H1 (cell line): ENCODE measurements at regions not wholly inside any gene's neighbourhood (a gene's known extent, or its start where the extent isn't known, plus 50 kb on each side); places are given as distances from the start of the nearest gene placed in this dataset.

Experiments
- CTCF ChIA-PET: fragments of 300-600 bp; sonication (Branson Sonifier 250); formaldehyde crosslinking; loops from one replicate; lab custom pipeline; 2021; ENCODE audit not compliant: partially characterized antibody; lab: Charles Lee
- POLR2A ChIA-PET: fragments of 300-600 bp; sonication (Branson Sonifier 250); formaldehyde crosslinking; loops from one replicate; lab custom pipeline; 2021; ENCODE audit warnings: inconsistent platforms; ENCODE audit not compliant: partially characterized antibody; lab: Charles Lee
- DNase-seq, 2 experiments: peaks; one replicate each; pipeline versions ENCODE4 v3.0.0 to v3.0.0-alpha.2; 2010 to 2022; ENCODE audit warnings: low spot score in 2 of 2, low read depth in 1 of 2, mixed read lengths in 1 of 2
- FAIRE-seq: peaks from 2 replicates; lab custom pipeline; 2011; peaks lifted over from hg19 to GRCh38; lab: Jason Lieb, UNC
- H2AFZ ChIP-seq: 2 replicates; pipeline ENCODE4 v1.8.1; 2012; ENCODE audit warnings: low read length, inconsistent platforms
- H2AK5ac ChIP-seq: 2 replicates; pipeline ENCODE4 v1.6.1; 2013; ENCODE audit warnings: low read depth, low read length
- H2BK120ac ChIP-seq: replicated peaks from 2 replicates; pipeline ENCODE3; 2013; ENCODE audit warnings: low read depth, low read length, inconsistent platforms
- H2BK12ac ChIP-seq: 2 replicates; pipeline ENCODE4 v1.6.1; 2013; ENCODE audit warnings: low read depth, low read length
- H2BK15ac ChIP-seq: 2 replicates; pipeline ENCODE4 v1.6.1; 2013; ENCODE audit warnings: low read length
- H2BK20ac ChIP-seq: 2 replicates; pipeline ENCODE4 v1.6.1; 2013; ENCODE audit warnings: low read length
- H2BK5ac ChIP-seq: 2 replicates; pipeline ENCODE4 v1.6.1; 2013; ENCODE audit warnings: low read depth, low read length
- H3K14ac ChIP-seq: 2 replicates; pipeline ENCODE4 v1.6.1; 2013; ENCODE audit warnings: inconsistent platforms; ENCODE audit not compliant: insufficient read length
- H3K18ac ChIP-seq: 2 replicates; pipeline ENCODE4 v1.6.1; 2013; ENCODE audit warnings: low read length; ENCODE audit errors: extremely low read depth
- H3K23ac ChIP-seq: 2 replicates; pipeline ENCODE4 v1.6.1; 2013; ENCODE audit warnings: inconsistent platforms; ENCODE audit not compliant: insufficient read length
- H3K23me2 ChIP-seq: 2 replicates; pipeline ENCODE4 v1.6.1; 2013; ENCODE audit warnings: low read depth, low read length
- H3K27ac ChIP-seq: 2 replicates; pipeline ENCODE4 v1.6.1; 2011; ENCODE audit warnings: low read depth, low read length, inconsistent platforms
- H3K27me3 ChIP-seq, 4 experiments: replicated peaks in 1 of 4; 1 replicate in 1 of 4; 2 replicates in 3 of 4; pipeline versions ENCODE4 v1.6.1 to v1.8.1; 2011 to 2013; ENCODE audit warnings: low read length in 3 of 4, mild to moderate bottlenecking in 3 of 4, inconsistent platforms in 2 of 4, mixed read lengths in 2 of 4, moderate library complexity in 1 of 4; ENCODE audit not compliant: control insufficient read depth in 3 of 4, insufficient read depth in 3 of 4; ENCODE audit errors: extremely low read depth in 1 of 4
- H3K36me3 ChIP-seq, 4 experiments: 2 replicates each; pipeline versions ENCODE4 v1.6.1 to v1.8.1; 2011 to 2013; ENCODE audit warnings: mild to moderate bottlenecking in 4 of 4, low read length in 3 of 4, moderate library complexity in 2 of 4, control low read depth in 1 of 4, inconsistent platforms in 1 of 4; ENCODE audit not compliant: insufficient read depth in 4 of 4, control insufficient read depth in 2 of 4
- H3K4ac ChIP-seq: replicated peaks from 2 replicates; pipeline ENCODE3; 2013; ENCODE audit warnings: low read length, low read depth, mixed read lengths, inconsistent platforms; ENCODE audit not compliant: insufficient read length
- H3K4me1 ChIP-seq, 4 experiments: replicated peaks in 1 of 4; 1 replicate in 1 of 4; 2 replicates in 3 of 4; pipeline versions ENCODE4 v1.6.1 to v1.8.1; 2011 to 2013; ENCODE audit warnings: low read length in 3 of 4, inconsistent platforms in 2 of 4, mixed read lengths in 1 of 4; ENCODE audit not compliant: insufficient read depth in 4 of 4, control insufficient read depth in 3 of 4
- H3K4me2 ChIP-seq, 2 experiments: 2 replicates each; pipeline versions ENCODE4 v1.6.1 to v1.8.1; 2011 to 2013; ENCODE audit warnings: low read depth in 2 of 2, low read length in 2 of 2, control low read depth in 1 of 2, inconsistent platforms in 1 of 2, mild to moderate bottlenecking in 1 of 2; ENCODE audit not compliant: insufficient read depth in 1 of 2
- H3K4me3 ChIP-seq, 4 experiments: fragments of 200-600, 300-600 bp in 1 of 4; sonication (generic), shearing (Covaris generic), sonication (Bioruptor Twin) in 1 of 4; 2 replicates each; pipeline versions ENCODE4 v1.5.1 to v1.8.1; 2011 to 2016; ENCODE audit warnings: low read length in 4 of 4, low read depth in 3 of 4, control low read depth in 2 of 4, inconsistent platforms in 2 of 4, mild to moderate bottlenecking in 2 of 4, mixed read lengths in 1 of 4, moderate library complexity in 1 of 4; ENCODE audit not compliant: insufficient read depth in 2 of 4; ENCODE audit errors: extremely low read depth in 1 of 4
- H3K56ac ChIP-seq: replicated peaks from 2 replicates; pipeline ENCODE3; 2013; ENCODE audit warnings: low read depth, mild to moderate bottlenecking, mixed read lengths, low read length, inconsistent platforms; ENCODE audit not compliant: insufficient read length
- H3K79me1 ChIP-seq: 2 replicates; pipeline ENCODE4 v1.6.1; 2013; ENCODE audit warnings: low read depth, low read length, control low read depth
- H3K79me2 ChIP-seq, 2 experiments: 2 replicates each; pipeline versions ENCODE4 v1.6.1 to v1.8.1; 2012 to 2013; ENCODE audit warnings: low read length in 2 of 2, mild to moderate bottlenecking in 2 of 2, inconsistent platforms in 1 of 2; ENCODE audit not compliant: insufficient read depth in 2 of 2, control insufficient read depth in 1 of 2
- H3K9ac ChIP-seq, 4 experiments: replicated peaks in 1 of 4; 1 replicate in 1 of 4; 2 replicates in 3 of 4; pipeline versions ENCODE4 v1.6.1 to v1.8.1; 2011 to 2013; ENCODE audit warnings: low read depth in 3 of 4, low read length in 3 of 4, control low read depth in 2 of 4, mild to moderate bottlenecking in 2 of 4, moderate library complexity in 2 of 4, inconsistent platforms in 1 of 4; ENCODE audit errors: extremely low read depth in 1 of 4
- H3K9me3 ChIP-seq, 2 experiments: 2 replicates each; pipeline versions ENCODE4 v1.6.1 to v1.8.1; 2012 to 2013; ENCODE audit warnings: mild to moderate bottlenecking in 2 of 2, moderate library complexity in 2 of 2, control low read depth in 1 of 2, inconsistent platforms in 1 of 2, low read depth in 1 of 2, low read length in 1 of 2, mixed read lengths in 1 of 2; ENCODE audit not compliant: insufficient read depth in 2 of 2
- H4K20me1 ChIP-seq, 2 experiments: replicated peaks in 1 of 2; 2 replicates each; pipeline versions ENCODE3 to v1.8.1; 2011 to 2013; ENCODE audit warnings: inconsistent platforms in 2 of 2, low read length in 2 of 2, mild to moderate bottlenecking in 1 of 2; ENCODE audit not compliant: insufficient read depth in 2 of 2, control insufficient read depth in 1 of 2
- H4K5ac ChIP-seq: 2 replicates; pipeline ENCODE4 v1.6.1; 2013; ENCODE audit warnings: low read length, low read depth, mixed read lengths, inconsistent platforms; ENCODE audit not compliant: insufficient read length
- H4K8ac ChIP-seq: 2 replicates; pipeline ENCODE4 v1.8.0; 2013; ENCODE audit warnings: mild to moderate bottlenecking, moderate library complexity, low read length, inconsistent platforms; ENCODE audit not compliant: insufficient read depth; ENCODE audit errors: extremely low read depth
- H4K91ac ChIP-seq: replicated peaks from 2 replicates; pipeline ENCODE3; 2013; ENCODE audit warnings: low read length, mixed read lengths, inconsistent platforms; ENCODE audit not compliant: insufficient read length
- CEBPB ChIP-seq: IDR thresholded peaks from 2 replicates; pipeline ENCODE4 v1.6.1; 2012; ENCODE audit warnings: low read depth, low read length
- CREB1 ChIP-seq: IDR thresholded peaks from 2 replicates; pipeline ENCODE4 v1.6.1; 2012; ENCODE audit warnings: inconsistent platforms
- GABPA ChIP-seq: IDR thresholded peaks from 2 replicates; pipeline ENCODE4 v1.6.1; 2011; ENCODE audit warnings: mild to moderate bottlenecking, low read length, moderate library complexity, borderline replicate concordance; ENCODE audit not compliant: insufficient read depth
- MAX ChIP-seq: IDR thresholded peaks from 2 replicates; pipeline ENCODE4 v1.6.1; 2012; ENCODE audit warnings: inconsistent platforms
- POLR2A ChIP-seq, 2 experiments: IDR thresholded peaks; 1 replicate in 1 of 2; 2 replicates in 1 of 2; pipeline ENCODE4 v1.6.1; 2011; ENCODE audit warnings: low read depth in 2 of 2, low read length in 2 of 2, mild to moderate bottlenecking in 2 of 2; ENCODE audit errors: control extremely low read depth in 1 of 2
- SP1 ChIP-seq: IDR thresholded peaks from 2 replicates; pipeline ENCODE4 v1.6.1; 2011; ENCODE audit warnings: low read depth, low read length
- YY1 ChIP-seq: IDR thresholded peaks from 2 replicates; pipeline ENCODE4 v1.6.1; 2011; ENCODE audit warnings: low read depth, mild to moderate bottlenecking, low read length
- WGBS, 2 experiments: shearing (Covaris generic) in 1 of 2; methylation state at CpG; one replicate each; pipeline versions ENCODE4 v1.1.6 to v1.1.7; 2013 to 2015; ENCODE audit warnings: low lambda C conversion rate in 2 of 2, mixed read lengths in 2 of 2, inconsistent platforms in 1 of 2, low coverage in 1 of 2, missing lambda C conversion rate in 1 of 2; ENCODE audit not compliant: insufficient replicate concordance in 2 of 2, insufficient coverage in 1 of 2, insufficient read length in 1 of 2; ENCODE audit errors: extremely low coverage in 1 of 2, missing lambda C conversion rate in 1 of 2; 5-methylcytosine and 5-hydroxymethylcytosine counted together
- TF ChIP-seq, protein P1 (sequence below): IDR thresholded peaks from 2 replicates; pipeline ENCODE4 v1.6.1; 2011; ENCODE audit warnings: low read length, improper control_type of control experiment

DNA sequence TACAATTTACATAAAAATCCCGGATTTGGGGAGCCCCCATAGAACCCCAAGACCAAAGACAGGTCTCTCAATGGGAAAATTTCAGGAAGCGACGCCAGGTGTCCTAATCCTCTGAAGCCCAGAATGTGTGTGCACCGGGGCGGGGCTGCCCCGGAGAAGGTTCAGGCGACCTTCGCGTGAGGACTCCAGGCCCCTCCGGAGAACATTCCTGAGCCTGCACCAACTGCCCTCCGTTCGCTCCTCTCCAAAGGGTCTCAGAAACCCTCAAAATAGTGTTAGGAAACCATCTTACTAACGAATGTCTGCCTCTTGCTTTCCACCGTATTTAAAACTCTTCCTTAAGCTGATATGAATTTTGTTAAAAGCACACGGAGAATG, 78.5 kb upstream of the INSIG1 start:
- 96% methylated on average over 15 of the region's 15 CpGs; no CpG with 5 or more reads in 1 of the 2 experiments for WGBS, 2 experiments
- no peak overlapping the region for H4K5ac ChIP-seq
- H3K23me2 ChIP-seq: no peaks in the 10 kb centered on the region
- H3K23ac ChIP-seq: no peak overlapping the region
- H3K18ac ChIP-seq: no peak overlapping the region
- no peaks in the 10 kb centered on the region for H3K9me3 ChIP-seq
- no peak overlapping the region for H3K4me3 ChIP-seq
- H3K27me3 ChIP-seq: 0 out of 7 replicates have a peak, but pooled peaks cover 0 to 3% (median 0%) of the 10 kb centered on the region in 4 experiments
- no peak overlapping the region for H3K56ac ChIP-seq
- no peak for FAIRE-seq
- no peak overlapping the region for H3K9ac ChIP-seq
- TF ChIP-seq MAX (no peak), SP1 (no peak), GABPA (no peak), YY1 (no peak), CEBPB (no peak), CREB1 (no peak), POLR2A (IDR thresholded peaks at IDR 0.05; ENCODE audit: control extremely low read depth in 1 of 2, low read depth in 2 of 2, low read length in 2 of 2) (no peak)
- TF ChIP-seq, protein P1, sequence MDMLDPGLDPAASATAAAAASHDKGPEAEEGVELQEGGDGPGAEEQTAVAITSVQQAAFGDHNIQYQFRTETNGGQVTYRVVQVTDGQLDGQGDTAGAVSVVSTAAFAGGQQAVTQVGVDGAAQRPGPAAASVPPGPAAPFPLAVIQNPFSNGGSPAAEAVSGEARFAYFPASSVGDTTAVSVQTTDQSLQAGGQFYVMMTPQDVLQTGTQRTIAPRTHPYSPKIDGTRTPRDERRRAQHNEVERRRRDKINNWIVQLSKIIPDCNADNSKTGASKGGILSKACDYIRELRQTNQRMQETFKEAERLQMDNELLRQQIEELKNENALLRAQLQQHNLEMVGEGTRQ: no peak
- H2AK5ac ChIP-seq: no peak overlapping the region
- H3K79me2 ChIP-seq: no peaks in the 10 kb centered on the region
- H3K79me1 ChIP-seq: no peaks in the 10 kb centered on the region
- H4K91ac ChIP-seq: no peak overlapping the region
- no peak overlapping the region for H2AFZ ChIP-seq
- POLR2A ChIA-PET: no interaction called here
- H3K4me2 ChIP-seq: no peak overlapping the region
- H3K36me3 ChIP-seq: no peaks in the 10 kb centered on the region
- CTCF ChIA-PET: interaction anchor here (1.2 to 2.5 kb wide), 5 partner anchors 10 to 324 kb away, joined by 3 to 6 read pairs (median 4); no protein-coding TSS in a partner anchor
- no peak overlapping the region for H2BK5ac ChIP-seq
- H2BK20ac ChIP-seq: no peak overlapping the region
- H3K27ac ChIP-seq: no peak overlapping the region
- no peak for DNase-seq
- no peaks in the 10 kb centered on the region for H4K20me1 ChIP-seq
- peaks cover 0 to 15% (median 6%) of the 10 kb centered on the region in 4 experiments; a peak in 6 of 7 replicates for H3K4me1 ChIP-seq
- no peak overlapping the region for H3K4ac ChIP-seq
- no peak overlapping the region for H4K8ac ChIP-seq
- no peak overlapping the region for H3K14ac ChIP-seq
- H2BK15ac ChIP-seq: no peak overlapping the region
- no peak overlapping the region for H2BK120ac ChIP-seq
- H2BK12ac ChIP-seq: no peak overlapping the region
